Stimulated activated CD4-positive, alpha-beta T cell treated with anti-CD3 and anti-CD28 coated beads, Interleukin-15, amount 100 ng/mL, for 24 hours (primary cell): ENCODE measurements at regions not wholly inside any gene's neighbourhood (a gene's known extent, or its start where the extent isn't known, plus 50 kb on each side); places are given as distances from the start of the nearest gene placed in this dataset.

Experiments used
- DNase-seq: peaks from one replicate; pipeline ENCODE4 v3.0.0-alpha.2; 2020

DNA sequence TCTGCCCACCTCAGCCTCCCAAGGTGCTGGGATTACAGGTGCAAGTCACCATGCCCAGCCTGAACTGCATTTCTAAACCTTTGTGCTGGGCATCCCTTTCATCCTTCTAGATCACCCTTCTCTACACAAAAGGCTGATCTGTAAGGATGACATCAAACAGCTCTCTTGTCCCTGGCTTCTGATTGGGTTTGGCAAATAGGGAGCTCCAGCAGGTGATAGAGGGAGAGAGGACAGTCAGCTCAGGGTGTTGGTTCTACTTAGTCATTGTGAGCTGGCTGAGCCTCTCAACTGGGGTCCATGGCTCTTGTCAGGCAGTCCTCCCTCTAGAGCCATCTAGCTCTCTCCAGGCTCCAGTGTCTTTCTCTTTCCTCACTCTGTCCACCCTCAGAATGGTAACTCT is 237.6 kb upstream of the JARID2 start:
- no peak for DNase-seq

DNA sequence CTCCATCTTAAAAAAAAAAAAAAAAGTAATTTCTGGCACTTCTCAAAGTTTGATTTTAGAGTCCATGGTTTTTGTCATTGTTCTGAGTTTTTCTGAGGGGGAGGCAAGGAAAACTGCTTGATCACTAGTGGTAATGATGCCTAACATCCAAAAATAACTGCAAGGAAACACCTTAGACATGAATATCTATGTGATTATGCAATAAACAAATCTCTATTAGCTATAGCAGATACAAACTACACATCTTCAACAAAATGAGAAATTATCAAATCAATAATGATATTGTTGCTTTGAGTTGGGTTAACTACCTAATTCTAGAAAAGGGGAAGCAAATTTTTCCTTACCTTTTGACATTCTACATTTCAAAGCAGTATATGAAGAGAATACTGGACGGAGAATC is 230.9 kb upstream of the JARID2 start:
- no peak for DNase-seq

DNA sequence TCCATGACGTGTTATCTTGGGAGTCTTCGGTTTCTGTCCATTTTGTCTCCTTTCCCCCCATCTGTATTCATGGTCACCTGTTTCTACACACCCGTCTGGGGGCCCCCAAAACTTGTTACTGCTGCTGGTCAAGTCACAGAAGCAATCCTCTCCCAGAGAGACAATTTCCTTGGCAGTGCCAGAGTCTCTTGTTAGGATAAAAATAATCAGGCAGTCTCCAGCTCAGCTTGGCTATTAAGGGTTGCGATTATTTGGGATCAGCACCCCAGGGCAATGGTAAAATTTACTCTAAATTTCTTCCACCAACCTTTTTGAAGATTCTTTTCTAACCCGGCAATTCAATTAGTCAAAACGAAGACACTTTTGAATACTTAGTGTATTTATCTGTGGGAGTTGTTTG is 229.1 kb upstream of the JARID2 start:
- no peak for DNase-seq

DNA sequence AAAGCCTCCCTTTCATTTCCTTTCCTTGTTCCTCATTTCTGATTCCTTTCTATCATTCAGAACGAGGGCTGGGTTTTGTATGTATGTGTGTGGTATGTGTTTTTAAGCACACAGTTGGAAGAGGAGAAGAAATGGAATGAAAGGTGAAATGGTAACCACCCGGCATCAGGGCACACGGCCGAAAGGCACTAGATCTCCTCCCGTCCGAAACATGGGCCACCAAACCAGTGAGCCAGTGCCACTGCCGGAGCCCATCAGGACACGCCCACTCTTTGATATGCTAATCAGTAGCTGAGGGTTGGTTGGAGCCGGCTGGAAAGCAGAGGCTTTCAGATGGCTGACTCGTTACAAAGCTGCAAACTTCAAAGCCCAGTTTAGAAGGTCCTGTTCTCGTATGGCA is 228.6 kb upstream of the JARID2 start:
- peak; percentile 30 for DNase-seq

DNA sequence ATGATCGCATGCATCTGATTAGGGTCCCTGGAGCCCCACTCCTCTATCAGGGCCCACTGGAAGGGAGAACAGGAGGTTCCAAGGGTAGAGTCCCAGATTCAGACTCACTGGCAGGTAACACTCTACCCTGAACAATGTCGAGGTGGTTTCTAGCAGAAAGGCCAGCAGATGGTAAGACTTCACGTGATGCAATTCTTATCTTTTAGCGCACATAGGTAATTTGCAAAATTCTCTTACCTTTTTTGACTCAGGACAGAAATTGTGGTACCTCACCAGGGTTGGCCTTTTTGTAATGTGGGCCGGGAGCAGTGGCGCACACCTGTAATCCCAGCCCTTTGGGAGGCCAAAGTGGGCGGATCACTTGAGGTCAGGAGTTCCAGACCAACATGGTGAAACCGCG is 228.1 kb upstream of the JARID2 start:
- DNase-seq, result no peak

DNA sequence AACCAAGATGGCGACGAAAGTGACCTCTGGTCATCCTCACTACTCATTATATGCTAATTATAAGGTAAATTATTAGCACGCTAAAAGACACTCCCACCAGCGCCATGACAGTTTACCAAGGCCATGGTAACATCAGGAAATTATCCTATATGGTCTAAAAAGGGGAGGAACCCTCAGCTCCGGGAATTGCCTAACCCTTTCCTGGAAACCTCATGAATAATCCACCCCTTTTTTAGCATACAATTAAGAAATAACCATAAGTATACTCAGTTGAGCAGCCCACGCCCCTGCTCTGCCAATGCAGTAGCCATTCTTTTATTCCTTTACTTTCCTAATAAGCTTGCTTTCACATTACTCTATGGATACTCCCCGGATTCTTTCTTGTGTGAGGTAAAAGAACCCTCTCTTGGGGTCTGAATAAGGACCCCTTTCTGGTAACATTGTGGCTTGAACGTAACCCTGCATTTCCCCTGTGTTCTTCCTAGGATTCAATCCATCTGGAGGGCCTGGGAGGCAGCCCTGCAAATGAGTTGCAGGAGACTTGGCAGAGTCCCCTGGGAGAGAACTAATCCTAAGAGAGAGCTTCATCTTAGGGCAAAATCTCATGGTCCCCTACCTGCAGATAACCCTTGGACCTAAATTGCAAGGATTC is 225.6 kb upstream of the JARID2 start:
- DNase-seq, result no peak

DNA sequence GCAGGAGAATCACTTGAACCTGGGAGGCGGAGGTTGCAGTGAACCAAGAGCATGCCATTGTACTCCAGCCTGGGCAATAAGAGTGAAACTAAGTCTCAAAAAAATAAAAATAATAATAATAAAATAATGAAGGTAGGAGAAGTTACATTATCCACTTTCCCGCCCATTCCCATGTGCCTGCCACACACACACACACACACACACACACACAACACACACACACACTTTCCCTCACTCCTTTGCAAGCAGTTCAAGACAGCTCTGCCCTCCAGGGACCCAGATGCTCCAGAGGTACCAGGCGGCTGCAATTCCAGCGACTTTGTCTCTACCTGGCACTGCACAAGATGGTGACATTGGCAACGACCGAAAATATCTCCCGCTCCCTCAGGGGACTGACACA is 224.8 kb upstream of the JARID2 start:
- no peak for DNase-seq

DNA sequence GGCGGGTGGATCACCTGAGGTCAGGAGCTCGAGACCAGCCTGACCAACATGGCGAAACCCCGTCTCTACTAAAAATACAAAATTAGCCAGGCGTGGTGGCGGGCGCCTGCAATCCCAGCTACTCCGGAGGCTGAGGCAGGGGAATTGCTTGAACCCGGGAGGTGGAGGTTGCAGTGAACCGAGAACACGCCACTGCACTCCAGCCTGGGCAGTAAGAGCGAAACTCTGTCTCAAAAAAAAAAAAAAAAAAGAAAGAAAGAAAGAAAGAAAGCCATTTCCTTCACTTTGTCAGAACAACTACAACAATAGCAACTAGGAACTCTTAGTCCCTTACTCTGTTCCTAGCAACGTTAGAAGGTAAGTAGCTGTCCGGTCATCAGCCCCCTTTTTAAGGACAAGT is 222.9 kb upstream of the JARID2 start:
- peak; percentile 12 for DNase-seq

DNA sequence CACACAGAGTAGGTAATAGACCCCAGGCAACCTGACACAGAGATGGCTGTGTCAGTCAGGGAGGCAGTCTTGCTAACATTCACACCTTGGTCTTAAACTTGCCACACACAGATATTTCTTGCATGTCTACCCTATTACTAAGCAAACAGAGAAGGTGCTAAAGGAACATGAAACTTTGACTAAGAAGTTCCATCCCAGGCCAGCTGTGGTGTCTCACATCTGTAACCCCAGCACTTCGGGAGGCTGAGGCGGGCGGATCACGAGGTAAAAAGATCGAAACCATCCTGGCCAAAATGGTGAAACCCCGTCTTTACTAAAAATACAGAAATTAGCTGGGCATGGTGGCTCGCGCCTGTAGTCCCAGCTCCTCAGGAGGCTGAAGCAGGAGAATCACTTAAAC is 222.4 kb upstream of the JARID2 start:
- DNase-seq, result peak; percentile 82

DNA sequence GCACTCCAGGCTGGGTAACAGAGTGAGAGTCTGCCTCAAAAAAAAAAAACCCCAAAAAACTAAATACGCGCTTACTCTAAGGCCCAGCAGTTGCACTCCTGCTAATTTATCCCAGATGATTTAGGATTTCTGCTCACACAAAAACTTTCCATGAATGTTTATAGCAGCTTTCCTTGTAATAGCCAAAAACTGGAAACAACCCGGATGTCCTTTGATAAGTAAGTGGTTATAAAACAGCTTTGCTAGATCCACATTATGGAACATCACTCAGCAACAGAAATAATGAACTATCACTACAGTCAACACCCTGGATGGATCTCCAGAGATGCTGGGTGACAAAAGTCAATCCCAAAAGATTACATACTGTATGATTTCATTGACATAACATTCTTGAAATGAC is 220.4 kb upstream of the JARID2 start:
- no peak for DNase-seq

DNA sequence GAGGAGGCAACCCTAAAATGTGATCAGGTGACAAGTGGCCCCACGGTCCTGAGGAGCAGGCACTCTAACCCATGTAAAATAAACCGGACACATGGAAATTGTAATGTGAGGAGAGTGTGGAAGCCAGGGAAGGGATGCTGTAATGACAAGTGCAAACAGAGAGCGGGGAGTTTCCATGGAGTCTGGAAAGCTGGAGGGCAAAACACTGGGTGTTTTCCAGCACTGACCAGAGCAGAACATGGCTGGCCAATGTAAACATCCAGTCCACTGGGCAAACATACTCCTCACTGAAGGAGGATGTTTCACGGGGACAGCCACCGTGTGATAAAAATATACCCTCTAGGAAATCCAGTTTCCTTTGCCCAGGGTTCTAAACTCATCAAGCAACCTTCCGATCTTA is 219.0 kb upstream of the JARID2 start:
- no peak for DNase-seq

DNA sequence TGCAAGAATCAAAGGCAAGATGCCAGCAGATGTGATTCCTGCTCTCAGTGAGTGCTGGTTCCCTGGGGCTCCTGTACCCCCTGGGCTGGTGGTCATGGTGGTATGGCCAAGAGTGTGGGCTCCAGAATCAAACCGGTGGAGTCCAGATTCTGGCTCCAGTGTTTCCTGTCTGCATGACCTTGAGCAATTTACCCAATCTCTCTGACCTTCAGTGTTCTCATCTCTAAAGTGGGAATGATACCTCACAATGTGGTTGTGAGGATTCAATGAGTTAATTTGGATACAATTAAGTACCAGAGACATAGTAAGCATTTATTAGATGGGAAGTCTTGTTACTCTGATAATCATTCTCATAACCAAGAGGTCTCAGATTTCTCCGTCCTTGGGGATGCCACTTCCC is 218.4 kb upstream of the JARID2 start:
- no peak for DNase-seq

DNA sequence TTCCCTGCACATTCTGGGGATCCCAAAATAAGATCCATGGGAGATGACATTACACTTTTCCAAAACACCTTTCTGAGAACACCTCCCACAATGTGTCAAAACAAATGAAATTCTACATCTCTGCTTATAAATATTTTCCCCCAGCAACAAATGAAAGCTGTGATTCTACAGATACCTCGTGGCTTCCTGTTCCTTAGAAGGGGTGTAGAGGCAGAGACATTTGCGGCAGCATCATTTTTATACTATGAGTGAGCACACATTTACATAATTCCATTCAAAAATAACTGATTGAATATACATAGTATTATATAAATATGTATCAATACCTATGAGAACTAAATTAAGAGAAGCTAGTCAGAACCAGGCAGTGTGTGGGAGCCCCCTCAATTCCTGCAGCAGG is 213.9 kb upstream of the JARID2 start:
- no peak for DNase-seq

DNA sequence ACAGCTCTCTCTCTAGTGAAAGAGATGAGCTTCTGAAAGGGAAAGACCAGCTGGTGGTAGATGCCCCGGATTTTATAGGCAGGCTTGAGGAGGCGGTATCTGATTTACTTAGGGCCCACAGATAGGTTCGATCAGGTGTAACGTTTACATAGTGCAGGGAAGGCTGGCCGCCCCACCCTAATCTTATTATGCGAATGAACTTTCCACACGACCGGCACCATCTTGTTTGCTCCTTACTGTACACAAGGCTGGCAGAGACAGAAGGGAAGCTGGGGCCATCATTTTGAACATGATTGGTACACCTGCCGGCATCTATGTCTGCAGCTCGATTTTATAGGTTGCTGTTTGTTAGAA is 212.0 kb upstream of the JARID2 start:
- no peak for DNase-seq

DNA sequence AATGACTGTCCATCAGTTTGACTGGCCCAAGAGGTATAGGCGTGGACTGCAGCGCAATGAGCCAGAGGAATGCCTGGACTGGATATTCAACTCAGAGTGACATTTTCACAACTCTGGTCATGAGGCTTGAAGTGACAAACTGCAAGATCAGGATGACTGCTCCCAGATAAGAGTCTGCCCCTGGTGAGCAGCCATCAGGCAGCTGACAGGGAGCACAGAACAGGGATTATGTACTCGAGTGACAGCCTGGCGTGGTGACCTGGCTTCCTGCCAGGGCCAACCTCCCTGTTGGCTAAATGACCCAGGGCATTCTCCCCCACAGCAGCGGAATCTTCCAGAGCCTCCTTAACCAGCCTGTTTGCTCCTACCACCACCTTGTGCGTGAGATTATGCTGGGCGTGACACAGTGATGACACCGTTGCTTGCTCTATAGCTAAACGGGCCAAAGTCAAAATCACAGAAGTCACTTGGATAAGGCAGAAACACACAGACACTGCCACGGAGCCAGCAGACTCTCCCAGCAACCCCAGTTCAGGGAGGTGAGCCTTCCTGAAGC is 209.1 kb upstream of the JARID2 start:
- DNase-seq, result no peak

DNA sequence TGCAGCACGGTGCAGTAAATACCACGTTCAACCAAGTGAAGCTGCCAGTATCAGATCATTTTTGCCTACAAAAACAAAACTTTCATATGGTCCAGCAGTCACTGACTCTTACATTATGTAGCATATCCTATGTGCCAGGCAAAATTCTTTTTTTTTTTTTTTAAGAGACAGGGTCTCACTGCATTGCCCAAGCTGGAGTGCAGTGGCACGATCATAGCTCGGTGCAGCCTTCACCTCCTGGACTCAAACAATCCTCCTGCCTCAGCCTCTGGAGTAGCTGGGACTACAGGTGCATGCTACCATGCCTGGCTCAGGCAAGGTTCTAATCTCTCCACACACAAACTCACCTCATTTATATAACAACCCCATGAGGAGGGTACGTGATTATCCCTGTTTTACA is 208.6 kb upstream of the JARID2 start:
- DNase-seq, result no peak

DNA sequence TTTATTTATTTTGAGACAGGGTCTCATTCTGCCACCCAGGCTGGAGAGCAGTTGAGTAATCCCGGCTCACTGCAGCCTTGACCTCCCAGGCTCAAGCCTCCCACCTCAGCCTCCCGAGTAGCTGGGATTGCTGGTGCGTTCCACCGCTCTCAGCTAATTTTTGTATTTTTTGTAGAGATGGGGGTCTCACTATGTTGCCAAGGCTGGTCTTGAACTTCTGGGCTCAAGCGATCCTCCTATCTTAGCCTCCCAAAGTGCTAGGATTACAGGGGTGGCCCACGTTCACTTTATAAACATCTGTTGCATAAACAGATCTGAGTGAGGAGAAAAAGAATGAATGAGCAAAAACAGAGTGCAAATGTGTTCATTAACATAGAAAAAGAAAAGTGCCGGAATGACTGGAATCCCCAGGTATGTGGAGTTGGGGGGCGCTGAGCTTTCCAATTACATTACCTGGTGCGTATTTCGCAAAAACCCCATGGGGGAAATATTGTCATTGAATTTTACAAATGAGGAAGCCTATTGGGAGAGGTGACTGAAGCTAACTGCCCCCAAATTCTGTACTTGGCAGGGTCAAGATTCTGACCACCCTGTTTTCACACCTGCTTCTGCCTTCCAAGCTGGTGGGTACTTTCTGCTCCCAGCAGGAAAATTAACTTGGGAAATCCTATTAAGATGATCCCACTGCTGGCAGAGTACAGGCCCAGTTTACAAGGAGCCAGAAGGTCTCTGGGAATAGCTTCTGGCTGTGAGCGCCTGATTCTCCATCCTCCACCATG is 207.7 kb upstream of the JARID2 start:
- DNase-seq, result no peak

DNA sequence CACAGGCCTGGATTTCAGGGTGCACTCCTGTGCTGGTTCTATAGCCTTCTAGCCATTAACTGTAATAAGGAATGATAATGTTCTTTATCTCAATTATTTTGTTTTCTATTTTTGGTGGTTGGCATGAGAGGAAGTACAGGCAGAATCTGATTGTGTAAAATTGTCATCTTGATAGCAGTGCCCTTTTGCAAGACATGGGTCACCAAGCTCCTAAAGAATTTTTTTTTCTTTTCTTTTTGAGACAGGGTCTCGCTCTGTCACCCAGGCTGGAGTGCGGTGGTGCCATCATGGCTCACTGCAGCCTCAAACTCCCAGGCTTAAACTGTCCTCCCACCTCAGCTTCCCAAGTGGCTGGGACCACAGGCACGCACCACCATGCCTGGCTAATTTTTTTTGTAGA is 206.7 kb upstream of the JARID2 start:
- no peak for DNase-seq

DNA sequence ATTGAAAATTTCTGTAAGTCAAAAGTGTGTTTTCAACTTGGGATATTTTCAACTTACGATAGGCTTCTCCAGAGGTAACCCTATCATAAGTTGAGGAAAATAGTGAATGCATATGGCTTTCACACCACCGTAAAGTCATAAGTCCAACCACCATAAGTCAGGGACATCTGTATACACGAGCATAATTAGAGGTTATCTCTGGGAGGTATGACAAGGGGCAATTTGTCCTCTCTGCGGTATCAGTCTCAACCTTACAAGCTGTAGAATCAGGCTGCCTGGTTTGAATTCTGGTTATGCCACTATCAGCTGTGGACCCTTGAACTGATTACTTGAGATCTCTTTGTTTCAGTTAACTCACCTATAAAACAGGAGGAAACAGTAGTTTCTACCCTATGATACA is 202.9 kb upstream of the JARID2 start:
- DNase-seq, result no peak

DNA sequence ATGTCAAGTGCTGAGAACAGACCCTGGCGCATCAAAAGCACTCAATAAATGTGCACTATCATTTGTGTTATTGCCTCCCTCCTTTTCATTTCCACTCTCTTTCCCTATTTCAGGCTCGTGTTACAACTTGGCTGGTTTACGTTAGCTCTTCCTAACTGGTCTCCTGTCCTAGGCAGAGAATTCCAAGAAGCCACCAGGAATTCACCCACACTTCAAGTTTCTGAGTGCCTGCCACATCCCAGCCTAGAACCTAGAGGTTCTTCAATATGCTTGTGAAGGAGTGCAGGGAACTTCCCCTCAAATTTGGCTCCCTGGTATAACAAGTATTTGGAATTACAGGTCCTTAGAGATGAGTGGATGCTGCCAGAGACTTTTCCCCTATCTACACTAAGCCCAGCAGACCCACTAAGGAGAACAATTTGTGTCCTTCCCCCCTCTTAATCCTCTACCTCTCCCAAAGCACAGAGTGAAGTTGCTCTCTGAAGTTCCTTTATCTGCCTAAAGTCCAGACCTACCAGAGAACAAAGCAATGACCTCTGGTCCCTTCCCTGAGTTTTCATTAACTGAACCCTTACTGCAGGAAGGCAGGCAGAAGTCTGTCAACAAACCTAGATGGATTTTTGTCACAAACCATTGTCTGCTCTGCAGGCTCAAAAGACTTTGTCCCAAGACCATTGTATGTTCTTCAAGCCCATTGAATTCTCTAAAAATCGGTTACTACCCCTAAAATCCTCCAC is 201.6 kb upstream of the JARID2 start:
- no peak for DNase-seq

DNA sequence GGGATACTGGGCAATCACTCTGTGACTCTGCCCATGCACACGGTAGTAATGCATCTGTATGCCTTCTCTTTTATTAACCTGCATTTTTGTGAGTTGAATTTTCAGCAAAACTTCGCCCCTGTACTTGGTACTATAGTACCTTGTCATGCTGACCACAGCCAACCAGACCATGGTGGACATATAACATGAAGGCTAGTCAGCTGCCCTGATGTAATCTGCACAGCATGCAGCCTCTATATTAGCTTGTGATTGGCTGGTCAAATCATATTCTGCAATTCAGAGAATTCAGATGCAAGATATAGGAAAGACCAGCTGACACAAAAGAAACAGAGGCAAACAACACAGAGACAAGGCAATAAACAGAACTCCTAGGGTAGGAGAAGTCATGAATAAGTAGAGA is 200.9 kb upstream of the JARID2 start:
- no peak for DNase-seq

DNA sequence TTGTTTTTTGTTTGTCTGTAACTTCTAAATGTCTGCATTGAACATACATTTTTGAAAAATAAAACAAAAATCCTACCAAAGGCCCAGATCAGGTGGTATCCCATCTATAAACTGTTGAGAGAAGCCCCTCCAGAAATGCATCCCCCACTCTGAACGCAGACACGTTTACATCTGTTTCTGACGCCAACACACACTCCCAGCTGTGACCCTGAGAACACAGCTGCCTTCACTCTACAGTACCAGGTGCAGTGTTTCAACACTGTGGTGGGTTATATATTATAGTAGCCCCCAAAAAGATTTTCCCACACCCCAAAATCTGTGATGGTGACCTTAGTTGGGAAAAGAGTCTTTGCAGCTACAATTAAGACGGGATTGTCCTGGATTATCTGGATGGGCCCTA is 199.1 kb upstream of the JARID2 start:
- DNase-seq, result no peak

DNA sequence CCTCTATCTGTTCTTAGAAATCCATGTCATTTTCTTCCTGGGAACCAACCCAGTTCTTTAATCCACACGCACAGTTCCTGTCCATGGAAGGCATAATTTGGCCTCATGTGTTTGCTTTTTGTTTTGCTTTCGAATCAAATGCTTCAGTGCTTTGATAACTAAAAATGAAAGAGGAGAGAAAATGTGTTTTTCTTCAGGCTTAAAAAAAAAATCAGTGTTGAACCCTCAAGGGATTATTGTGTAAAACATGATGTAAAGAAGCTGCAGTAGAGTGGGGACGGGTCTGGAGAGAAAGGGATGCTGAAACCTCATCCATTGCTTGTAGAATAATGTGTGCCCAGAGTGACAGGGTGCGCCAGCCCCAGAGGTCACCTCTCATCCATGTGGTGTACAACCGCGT is 197.5 kb upstream of the JARID2 start:
- no peak for DNase-seq
